ENCODE measurements at regions not wholly inside any gene's neighbourhood (a gene's known extent, or its start where the extent isn't known, plus 50 kb on each side); places are given as distances from the start of the nearest gene placed in this dataset.

- TF ChIP-seq CTCF (IDR thresholded peaks at IDR 0.05; ENCODE audit: insufficient read depth, low read depth, low read length) = no peak
- no peak for TF ChIP-seq EZH2 (IDR thresholded peaks at IDR 0.05; ENCODE audit: insufficient read depth, low read length)
Observed at GRCh38 chr12:11969437-11970154, 101.1 kb upstream of the BCL2L14 start.

All from astrocyte (in vitro differentiated cells and primary cell).